IPS-20b (cell line): ENCODE measurements at regions not wholly inside any gene's neighbourhood (a gene's known extent, or its start where the extent isn't known, plus 50 kb on each side); places are given as distances from the start of the nearest gene placed in this dataset.

Experiments used
- H3K27ac ChIP-seq: one replicate; pipeline ENCODE4 v1.5.1; 2013; ENCODE audit warnings: low read length
- H3K27me3 ChIP-seq: 2 replicates; pipeline ENCODE4 v1.6.1; 2013; ENCODE audit warnings: mild to moderate bottlenecking, low read length, inconsistent platforms; ENCODE audit not compliant: insufficient read depth
- H3K36me3 ChIP-seq: 2 replicates; pipeline ENCODE4 v1.6.1; 2013; ENCODE audit warnings: low read depth, mild to moderate bottlenecking, inconsistent platforms, low read length, moderate library complexity; ENCODE audit not compliant: insufficient read depth
- H3K4me1 ChIP-seq: 2 replicates; pipeline ENCODE4 v1.6.1; 2013; ENCODE audit warnings: mild to moderate bottlenecking, control low read depth, inconsistent platforms, low read length, moderate library complexity; ENCODE audit not compliant: insufficient read depth
- H3K4me3 ChIP-seq: 2 replicates; pipeline ENCODE4 v1.5.1; 2013; ENCODE audit warnings: mild to moderate bottlenecking, low read length, inconsistent platforms
- H3K9ac ChIP-seq: 2 replicates; pipeline ENCODE4 v1.6.1; 2013; ENCODE audit warnings: low read depth, mild to moderate bottlenecking, inconsistent platforms, low read length, moderate library complexity
- H3K9me3 ChIP-seq: 2 replicates; pipeline ENCODE4 v1.6.1; 2013; ENCODE audit warnings: mild to moderate bottlenecking, low read depth, low read length, inconsistent platforms; ENCODE audit not compliant: insufficient read depth

GRCh38 chr3:152160350-152161011, 108.2 kb upstream of the MBNL1 start:
- Histone ChIP-seq H3K27me3 (no peaks in the 10 kb centered on the region), H3K9me3 (no peaks in the 10 kb centered on the region), H3K9ac (no peak overlapping the region), H3K27ac (no peak overlapping the region), H3K36me3 (no peaks in the 10 kb centered on the region), H3K4me3 (no peak overlapping the region), H3K4me1 (no peaks in the 10 kb centered on the region)

GRCh38 chr3:152172460-152172859, 96.3 kb upstream of the MBNL1 start:
- no peak overlapping the region for H3K27ac ChIP-seq
- no peaks in the 10 kb centered on the region for H3K36me3 ChIP-seq
- H3K9me3 ChIP-seq: no peaks in the 10 kb centered on the region
- H3K27me3 ChIP-seq: no peaks in the 10 kb centered on the region
- no peak overlapping the region for H3K4me3 ChIP-seq
- H3K9ac ChIP-seq: no peak overlapping the region
- no peaks in the 10 kb centered on the region for H3K4me1 ChIP-seq

- Histone ChIP-seq H3K27ac (no peak overlapping the region), H3K4me1 (no peaks in the 10 kb centered on the region), H3K9me3 (no peaks in the 10 kb centered on the region), H3K27me3 (no peaks in the 10 kb centered on the region), H3K36me3 (no peaks in the 10 kb centered on the region), H3K9ac (no peak overlapping the region), H3K4me3 (no peak overlapping the region)
Measured at GRCh38 chr3:152173627-152174026, 95.1 kb upstream of the MBNL1 start.

- H3K4me1 ChIP-seq: no peaks in the 10 kb centered on the region
- no peaks in the 10 kb centered on the region for H3K36me3 ChIP-seq
- no peak overlapping the region for H3K4me3 ChIP-seq
- H3K9ac ChIP-seq: no peak overlapping the region
- H3K27ac ChIP-seq: no peak overlapping the region
- H3K9me3 ChIP-seq: no peaks in the 10 kb centered on the region
- H3K27me3 ChIP-seq: no peaks in the 10 kb centered on the region
Measured at GRCh38 chr3:152174876-152175527, 93.7 kb upstream of the MBNL1 start.

- H3K27me3 ChIP-seq: no peaks in the 10 kb centered on the region
- H3K9me3 ChIP-seq: no peaks in the 10 kb centered on the region
- H3K4me3 ChIP-seq: no peak overlapping the region
- H3K27ac ChIP-seq: no peak overlapping the region
- H3K36me3 ChIP-seq: no peaks in the 10 kb centered on the region
- H3K9ac ChIP-seq: no peak overlapping the region
- no peaks in the 10 kb centered on the region for H3K4me1 ChIP-seq
Measured at GRCh38 chr3:152175528-152175889, 93.2 kb upstream of the MBNL1 start.

GRCh38 chr3:152176241-152176640, 92.5 kb upstream of the MBNL1 start:
- H3K9ac ChIP-seq: no peak overlapping the region

GRCh38 chr3:152176998-152177397, 91.7 kb upstream of the MBNL1 start:
- no peak overlapping the region for H3K9ac ChIP-seq
- no peaks in the 10 kb centered on the region for H3K9me3 ChIP-seq
- no peaks in the 10 kb centered on the region for H3K36me3 ChIP-seq
- H3K27me3 ChIP-seq: no peaks in the 10 kb centered on the region
- H3K4me3 ChIP-seq: no peak overlapping the region
- H3K27ac ChIP-seq: no peak overlapping the region
- H3K4me1 ChIP-seq: no peaks in the 10 kb centered on the region

More at GRCh38 chr3:152176241-152176640, 92.5 kb upstream of the MBNL1 start:
- no peaks in the 10 kb centered on the region for H3K36me3 ChIP-seq
- H3K27me3 ChIP-seq: no peaks in the 10 kb centered on the region
- H3K9me3 ChIP-seq: no peaks in the 10 kb centered on the region
- H3K27ac ChIP-seq: no peak overlapping the region
- no peaks in the 10 kb centered on the region for H3K4me1 ChIP-seq
- H3K4me3 ChIP-seq: no peak overlapping the region

- Histone ChIP-seq H3K9ac (no peak overlapping the region), H3K9me3 (no peaks in the 10 kb centered on the region), H3K4me1 (no peaks in the 10 kb centered on the region), H3K27me3 (no peaks in the 10 kb centered on the region), H3K4me3 (no peak overlapping the region), H3K27ac (no peak overlapping the region), H3K36me3 (no peaks in the 10 kb centered on the region)
Measured at GRCh38 chr3:152177757-152178156, 91.0 kb upstream of the MBNL1 start.

- H3K27me3 ChIP-seq: no peaks in the 10 kb centered on the region
- no peak overlapping the region for H3K9ac ChIP-seq
- no peak overlapping the region for H3K4me3 ChIP-seq
- no peak overlapping the region for H3K27ac ChIP-seq
- H3K4me1 ChIP-seq: no peaks in the 10 kb centered on the region
- no peaks in the 10 kb centered on the region for H3K9me3 ChIP-seq
- no peaks in the 10 kb centered on the region for H3K36me3 ChIP-seq
Measured at GRCh38 chr3:152183473-152183872, 85.3 kb upstream of the MBNL1 start.

- H3K4me3 ChIP-seq: no peak overlapping the region
- H3K36me3 ChIP-seq: no peaks in the 10 kb centered on the region
- H3K27ac ChIP-seq: no peak overlapping the region
- no peaks in the 10 kb centered on the region for H3K27me3 ChIP-seq
- H3K9me3 ChIP-seq: no peaks in the 10 kb centered on the region
- no peak overlapping the region for H3K9ac ChIP-seq
- no peaks in the 10 kb centered on the region for H3K4me1 ChIP-seq
Measured at GRCh38 chr3:152184971-152185686, 83.6 kb upstream of the MBNL1 start.

- no peaks in the 10 kb centered on the region for H3K27me3 ChIP-seq
- H3K36me3 ChIP-seq: no peaks in the 10 kb centered on the region
Measured at GRCh38 chr3:152185891-152186630, 82.7 kb upstream of the MBNL1 start.

More at GRCh38 chr3:152185891-152186630, 82.7 kb upstream of the MBNL1 start:
- no peak overlapping the region for H3K4me3 ChIP-seq
- no peak overlapping the region for H3K9ac ChIP-seq
- H3K27ac ChIP-seq: no peak overlapping the region
- no peaks in the 10 kb centered on the region for H3K9me3 ChIP-seq
- H3K4me1 ChIP-seq: no peaks in the 10 kb centered on the region
